K562 (cell line): ENCODE measurements at regions not wholly inside any gene's neighbourhood (a gene's known extent, or its start where the extent isn't known, plus 50 kb on each side); places are given as distances from the start of the nearest gene placed in this dataset.

Experiments
- ATAC-seq: fragments of 200-7000 bp; cut with Tn5 transposase; 3 replicates; pipeline ENCODE4 v1.9.1; 2020; ENCODE audit warnings: moderate library complexity
- BruUV-seq: library from RNA; stranded (reverse); fragments of 400-500 nt; replicated peaks from 2 replicates; lab custom pipeline; 2021; lab: Mats Ljungman, UMichigan
- CTCF ChIA-PET: fragments of 300-600 bp; formaldehyde crosslinking; extraction: SDS; loops from one replicate; lab custom pipeline; 2021; ENCODE audit warnings: low intra/inter-chr PET ratio; lab: Yijun Ruan, JAX
- POLR2A ChIA-PET: fragments of 300-600, 350-650 bp; sonication (Branson Sonifier 250); formaldehyde crosslinking; extraction: SDS; loops from one replicate; lab custom pipeline; 2021; ENCODE audit warnings: antibody characterized with exemption, inconsistent platforms; lab: Yijun Ruan, JAX
- DNase-seq, 4 experiments: peaks; one replicate each; pipeline versions ENCODE4 v3.0.0 to v3.0.0-alpha.2; 2011 to 2018; ENCODE audit warnings: low spot score in 3 of 4, mixed read lengths in 3 of 4; ENCODE audit errors: extremely low read depth in 1 of 4
- FAIRE-seq: peaks from 2 replicates; lab custom pipeline; 2011; peaks lifted over from hg19 to GRCh38; lab: Jason Lieb, UNC
- H2AFZ ChIP-seq: 2 replicates; pipeline ENCODE4 v1.6.0; 2011; ENCODE audit warnings: low read depth, low read length, control low read depth, inconsistent platforms
- H3K27ac ChIP-seq: fragments of 200-600 bp; 3 replicates; pipeline ENCODE4 v1.8.0; 2011; ENCODE audit warnings: low read depth, mild to moderate bottlenecking, control low read depth, inconsistent platforms, low read length, moderate library complexity, mixed read lengths; ENCODE audit errors: extremely low read depth
- H3K27me3 ChIP-seq, 2 experiments: fragments of 300-600 bp in 1 of 2; 2 replicates in 1 of 2; 3 replicates in 1 of 2; pipeline versions ENCODE4 v1.6.0 to v1.8.0; 2011; ENCODE audit warnings: inconsistent platforms in 2 of 2, low read length in 2 of 2, mild to moderate bottlenecking in 1 of 2, mixed read lengths in 1 of 2, moderate library complexity in 1 of 2; ENCODE audit not compliant: control insufficient read depth in 2 of 2, insufficient read depth in 2 of 2
- H3K36me3 ChIP-seq: fragments of 300-600 bp; 3 replicates; pipeline ENCODE4 v1.8.0; 2011; ENCODE audit warnings: mild to moderate bottlenecking, low read length, inconsistent platforms; ENCODE audit not compliant: control insufficient read depth, insufficient read depth
- H3K4me1 ChIP-seq, 2 experiments: fragments of 200-600 bp in 1 of 2; replicated peaks in 1 of 2; 2 replicates in 1 of 2; 3 replicates in 1 of 2; pipeline versions ENCODE4 v1.5.1 to v1.8.0; 2011; ENCODE audit warnings: inconsistent platforms in 2 of 2, low read length in 2 of 2, mild to moderate bottlenecking in 1 of 2, mixed read lengths in 1 of 2, moderate library complexity in 1 of 2; ENCODE audit not compliant: control insufficient read depth in 2 of 2, insufficient read depth in 2 of 2
- H3K4me2 ChIP-seq: 2 replicates; pipeline ENCODE4 v1.6.1; 2011; ENCODE audit warnings: low read length, control low read depth, inconsistent platforms, mixed read lengths; ENCODE audit not compliant: insufficient read depth
- H3K4me3 ChIP-seq: fragments of 200-600 bp; sonication (generic), shearing (Covaris generic); 2 replicates; pipeline ENCODE4 v1.5.1; 2016; ENCODE audit warnings: control low read depth, inconsistent platforms
- H3K79me2 ChIP-seq: fragments of 200-600 bp; 3 replicates; pipeline ENCODE4 v1.8.0; 2011; ENCODE audit warnings: low read length, inconsistent platforms; ENCODE audit not compliant: control insufficient read depth, insufficient read depth
- H3K9ac ChIP-seq, 2 experiments: 2 replicates each; pipeline versions ENCODE4 v1.6.0 to v1.6.1; 2011; ENCODE audit warnings: low read depth in 2 of 2, low read length in 2 of 2, control low read depth in 1 of 2, inconsistent platforms in 1 of 2, mild to moderate bottlenecking in 1 of 2, mixed read lengths in 1 of 2; ENCODE audit not compliant: insufficient read depth in 1 of 2
- H3K9me1 ChIP-seq: one replicate; pipeline ENCODE4 v1.6.0; 2011; ENCODE audit warnings: inconsistent platforms, mild to moderate bottlenecking, low read length, moderate library complexity; ENCODE audit not compliant: control insufficient read depth, insufficient read depth
- H3K9me3 ChIP-seq: replicated peaks from 2 replicates; pipeline ENCODE4 v1.5.1; 2011; ENCODE audit warnings: low read depth, low read length, inconsistent platforms; ENCODE audit not compliant: control insufficient read depth, insufficient read depth
- H4K20me1 ChIP-seq: replicated peaks from 2 replicates; pipeline ENCODE4 v1.6.1; 2011; ENCODE audit warnings: low read length, inconsistent platforms, mixed read lengths; ENCODE audit not compliant: control insufficient read depth, insufficient read depth
- ADNP ChIP-seq: fragments of 200-800 bp; sonication (Bioruptor generic); IDR thresholded peaks from 2 replicates; pipeline ENCODE4 v1.6.1; 2016; ENCODE audit warnings: missing genetic modification characterization, missing compliant biosample characterization
- BCOR ChIP-seq: fragments of 450-650 bp; IDR thresholded peaks from 2 replicates; pipeline ENCODE4 v1.6.1; 2016
- BHLHE40 ChIP-seq: IDR thresholded peaks from 2 replicates; pipeline ENCODE4 v1.6.1; 2011; ENCODE audit warnings: low read length, improper control_type of control experiment
- GATAD2B ChIP-seq: fragments of 450-650 bp; IDR thresholded peaks from 2 replicates; pipeline ENCODE4 v1.6.1; 2017; ENCODE audit warnings: mild to moderate bottlenecking, borderline replicate concordance
- HDAC2 ChIP-seq: fragments of 450-650 bp; IDR thresholded peaks from 2 replicates; pipeline ENCODE4 v1.6.1; 2016; ENCODE audit warnings: mild to moderate bottlenecking
- KDM1A ChIP-seq, 2 experiments: fragments of 450-650 bp; IDR thresholded peaks; 2 replicates each; pipeline ENCODE4 v1.6.1; 2016; ENCODE audit warnings: mild to moderate bottlenecking in 2 of 2
- MBD2 ChIP-seq: sonication (generic); IDR thresholded peaks from 2 replicates; pipeline ENCODE4 v1.6.1; 2016; ENCODE audit warnings: low read depth, borderline replicate concordance
- NR2C1 ChIP-seq, 2 experiments: fragments of 450-650 bp; IDR thresholded peaks; 2 replicates each; pipeline ENCODE4 v1.6.1; 2017; ENCODE audit warnings: mild to moderate bottlenecking in 2 of 2, antibody characterized with exemption in 1 of 2, inconsistent platforms in 1 of 2, missing compliant biosample characterization in 1 of 2, missing genetic modification characterization in 1 of 2
- PHB ChIP-seq: fragments of 250-450 bp; sonication (Bioruptor Pico); IDR thresholded peaks from 2 replicates; pipeline ENCODE4 v1.5.0; 2021
- PURB ChIP-seq: sonication (generic); formaldehyde crosslinking; IDR thresholded peaks from 2 replicates; pipeline ENCODE4 v1.9.0; 2021; ENCODE audit warnings: low read depth, mild to moderate bottlenecking, missing genetic modification reagents
- RCOR1 ChIP-seq, 2 experiments: IDR thresholded peaks; 2 replicates each; pipeline ENCODE4 v1.6.1; 2012; ENCODE audit warnings: low read depth in 2 of 2, low read length in 2 of 2, borderline replicate concordance in 1 of 2, improper control_type of control experiment in 1 of 2
- RFX1 ChIP-seq: fragments of 450-650 bp; IDR thresholded peaks from 2 replicates; pipeline ENCODE4 v1.6.1; 2016; ENCODE audit warnings: mild to moderate bottlenecking, moderate library complexity
- SMARCA5 ChIP-seq: fragments of 450-650 bp; IDR thresholded peaks from 2 replicates; pipeline ENCODE4 v1.6.1; 2016
- SMARCC2 ChIP-seq: fragments of 450-650 bp; IDR thresholded peaks from 2 replicates; pipeline ENCODE4 v1.6.1; 2017; ENCODE audit warnings: antibody characterized with exemption, moderate library complexity, mild to moderate bottlenecking, low read depth
- TAF9B ChIP-seq: fragments of 450-650 bp; IDR thresholded peaks from 2 replicates; pipeline ENCODE4 v1.6.1; 2018; ENCODE audit warnings: mild to moderate bottlenecking; ENCODE audit not compliant: partially characterized antibody
- TGIF2 ChIP-seq: sonication (generic); formaldehyde crosslinking; IDR thresholded peaks from 2 replicates; pipeline ENCODE4 v1.8.1; 2022; ENCODE audit warnings: mild to moderate bottlenecking, missing genetic modification reagents, moderate library complexity
- ZNF316 ChIP-seq: fragments of 450-650 bp; IDR thresholded peaks from 2 replicates; pipeline ENCODE4 v1.6.1; 2016
- WGBS: fragments of 100-300 bp; shearing (Covaris generic); methylation state at CpG from one replicate; pipeline ENCODE4 v1.1.6; 2016; ENCODE audit warnings: low coverage, mixed read lengths; ENCODE audit not compliant: insufficient coverage; ENCODE audit errors: missing lambda C conversion rate; 5-methylcytosine and 5-hydroxymethylcytosine counted together
- in situ Hi-C: fragments of 300-500 bp; cut with MboI; formaldehyde crosslinking; loops from 4 replicates; pipeline ENCODE4 v1.15.0; 2018; ENCODE audit warnings: inconsistent platforms, mixed read lengths
- intact Hi-C: fragments of 100-400 bp; cut with micrococcal nuclease; formaldehyde crosslinking; loops from 2 replicates; pipeline ENCODE4 v1.14.2; 2022
- TF ChIP-seq, protein P1 (sequence below): fragments of 250-450 bp; sonication (Bioruptor Pico); IDR thresholded peaks from 2 replicates; pipeline ENCODE4 v1.4.0; 2020

DNA sequence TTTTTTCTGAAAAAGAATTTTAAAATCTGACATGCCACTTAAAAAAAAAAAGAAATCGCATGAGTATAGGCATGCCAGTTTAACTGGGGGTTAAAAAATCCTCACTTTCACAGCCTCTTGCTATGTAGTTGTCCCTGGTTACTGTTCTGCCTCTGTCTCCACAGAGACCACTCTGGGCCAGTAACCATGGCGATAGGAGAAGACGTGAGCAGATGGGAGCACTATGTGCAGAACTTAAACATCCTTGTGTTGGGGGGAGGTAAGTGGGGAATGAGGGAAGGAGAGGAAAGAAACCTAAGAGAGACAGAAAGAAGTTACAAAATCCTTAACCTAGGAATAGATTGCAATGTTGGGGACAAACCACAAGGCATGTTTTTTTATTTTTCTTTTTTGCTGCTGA is 75.9 kb upstream of the CYRIA start:
- H3K79me2 ChIP-seq, result no peaks in the 10 kb centered on the region
- CTCF ChIA-PET, result no interaction called here
- H3K4me2 ChIP-seq, result no peak overlapping the region
- 7% methylated on average over 3 of the region's 3 CpGs for WGBS
- peaks cover 7 to 18% of the 10 kb centered on the region in 2 experiments; a peak in 4 of 5 replicates for H3K4me1 ChIP-seq
- FAIRE-seq (no peak), ATAC-seq (no peak), DNase-seq (no peak)
- intact Hi-C loops (no loop called here), in situ Hi-C loops (no loop called here)
- no peak overlapping the region for H3K4me3 ChIP-seq
- no peaks in the 10 kb centered on the region for H3K9me3 ChIP-seq
- H3K27ac ChIP-seq, result no peak overlapping the region
- H4K20me1 ChIP-seq, result no peaks in the 10 kb centered on the region
- no TSS peak for BruUV-seq
- H3K27me3 ChIP-seq, result no peaks in the 10 kb centered on the region
- H3K36me3 ChIP-seq, result no peaks in the 10 kb centered on the region
- no peaks in the 10 kb centered on the region for H3K9me1 ChIP-seq
- no peak overlapping the region for H2AFZ ChIP-seq
- no peak overlapping the region for H3K9ac ChIP-seq
- TF ChIP-seq RFX1 (peak; percentile 54), PHB (no peak)
- POLR2A ChIA-PET, result no interaction called here

GRCh38 chr2:16739778-16740581 is 74.3 kb upstream of the CYRIA start:
- intact Hi-C loops, result no loop called here
- no peak overlapping the region for H3K4me3 ChIP-seq
- no peak overlapping the region for H3K4me2 ChIP-seq
- H3K27me3 ChIP-seq, result peaks cover 0 to 5% of the 10 kb centered on the region in 2 experiments; a peak in 1 of 5 replicates
- FAIRE-seq (no peak), ATAC-seq (no peak), DNase-seq (no peak)
- H3K9me1 ChIP-seq, result no peaks in the 10 kb centered on the region
- H3K4me1 ChIP-seq, result peaks cover 0 to 9% of the 10 kb centered on the region in 2 experiments; a peak in 2 of 5 replicates
- POLR2A ChIA-PET, result no interaction called here
- CTCF ChIA-PET, result no interaction called here
- in situ Hi-C loops, result no loop called here
- H4K20me1 ChIP-seq, result no peaks in the 10 kb centered on the region
- H3K36me3 ChIP-seq, result no peaks in the 10 kb centered on the region
- BruUV-seq, result no TSS peak
- no peaks in the 10 kb centered on the region for H3K9me3 ChIP-seq
- H3K79me2 ChIP-seq, result no peaks in the 10 kb centered on the region
- 14% methylated on average over 4 of the region's 4 CpGs for WGBS
- H3K27ac ChIP-seq, result no peak overlapping the region
- H3K9ac ChIP-seq, result no peak overlapping the region
- no peak overlapping the region for H2AFZ ChIP-seq
- no peak for TF ChIP-seq PURB (CRISPR knock-in tag)
- 0 out of 4 replicates have a peak, but pooled peaks of 1 of the 2 experiments have one; percentile 11 for TF ChIP-seq RCOR1 (IDR thresholded peaks at IDR 0.05; ENCODE audit: borderline replicate concordance in 1 of 2, low read depth in 2 of 2, low read length in 2 of 2)
- no peak for TF ChIP-seq ZNF316
- no peak for TF ChIP-seq MBD2
- peak; percentile 76 for TF ChIP-seq BCOR
- no peak for TF ChIP-seq BHLHE40
- TF ChIP-seq GATAD2B, result no peak
- TF ChIP-seq, protein P1, sequence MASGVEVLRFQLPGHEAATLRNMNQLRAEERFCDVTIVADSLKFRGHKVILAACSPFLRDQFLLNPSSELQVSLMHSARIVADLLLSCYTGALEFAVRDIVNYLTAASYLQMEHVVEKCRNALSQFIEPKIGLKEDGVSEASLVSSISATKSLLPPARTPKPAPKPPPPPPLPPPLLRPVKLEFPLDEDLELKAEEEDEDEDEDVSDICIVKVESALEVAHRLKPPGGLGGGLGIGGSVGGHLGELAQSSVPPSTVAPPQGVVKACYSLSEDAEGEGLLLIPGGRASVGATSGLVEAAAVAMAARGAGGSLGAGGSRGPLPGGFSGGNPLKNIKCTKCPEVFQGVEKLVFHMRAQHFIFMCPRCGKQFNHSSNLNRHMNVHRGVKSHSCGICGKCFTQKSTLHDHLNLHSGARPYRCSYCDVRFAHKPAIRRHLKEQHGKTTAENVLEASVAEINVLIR (CRISPR knock-in tag), result no peak
- 0 out of 2 replicates have a peak, but pooled peaks have one; percentile 17 for TF ChIP-seq HDAC2
- TF ChIP-seq TGIF2 (CRISPR knock-in tag), result no peak
- no peak for TF ChIP-seq NR2C1 (IDR thresholded peaks at IDR 0.05)
- TF ChIP-seq NR2C1 (tag; IDR thresholded peaks at IDR 0.05), result no peak
- TF ChIP-seq TAF9B, result no peak
- TF ChIP-seq SMARCC2, result no peak
- peak; percentile 8 to 30; a peak in 1 of 4 replicates for TF ChIP-seq KDM1A (IDR thresholded peaks at IDR 0.05)
- TF ChIP-seq ADNP, result peak; percentile 79; the same call in 1 of the 2 replicates
- peak; percentile 53; the same call in 1 of the 2 replicates for TF ChIP-seq SMARCA5
